MM.1S (cell line): ENCODE measurements at regions not wholly inside any gene's neighbourhood (a gene's known extent, or its start where the extent isn't known, plus 50 kb on each side); places are given as distances from the start of the nearest gene placed in this dataset.

ENCODE experiments used
- DNase-seq: peaks from one replicate; pipeline ENCODE4 v3.0.0-alpha.2; 2015
- H2AFZ ChIP-seq: fragments of 300-600 bp; sonication (generic); 2 replicates; pipeline ENCODE4 v1.6.0; 2016; ENCODE audit warnings: antibody characterized with exemption, low read length
- H3F3A ChIP-seq: fragments of 300-600 bp; sonication (generic); 2 replicates; pipeline ENCODE4 v1.6.1; 2016; ENCODE audit warnings: mild to moderate bottlenecking, antibody characterized with exemption, low read length, moderate library complexity, mixed read lengths; ENCODE audit not compliant: insufficient read depth
- H3K27ac ChIP-seq: fragments of 300-600 bp; sonication (generic); 2 replicates; pipeline ENCODE4 v1.5.1; 2016; ENCODE audit warnings: mild to moderate bottlenecking, low read length
- H3K27me3 ChIP-seq: fragments of 300-600 bp; sonication (generic); replicated peaks from 2 replicates; pipeline ENCODE4 v1.6.0; 2016; ENCODE audit warnings: low read length; ENCODE audit not compliant: insufficient read depth
- H3K36me3 ChIP-seq: fragments of 300-600 bp; sonication (generic); replicated peaks from 2 replicates; pipeline ENCODE4 v1.6.1; 2016; ENCODE audit warnings: mild to moderate bottlenecking, low read length, mixed read lengths; ENCODE audit not compliant: insufficient read depth
- H3K4me1 ChIP-seq: fragments of 300-600 bp; sonication (generic); 2 replicates; pipeline ENCODE4 v1.6.1; 2016; ENCODE audit warnings: low read length, mixed read lengths
- H3K4me2 ChIP-seq: fragments of 300-600 bp; sonication (generic); 2 replicates; pipeline ENCODE4 v1.6.0; 2016; ENCODE audit warnings: low read depth, low read length
- H3K4me3 ChIP-seq: fragments of 300-600 bp; sonication (generic); 2 replicates; pipeline ENCODE4 v1.5.1; 2016; ENCODE audit warnings: low read length, mixed read lengths
- H3K79me2 ChIP-seq: fragments of 300-600 bp; sonication (generic); 2 replicates; pipeline ENCODE4 v1.6.1; 2016; ENCODE audit warnings: mixed run types, low read length, mixed read lengths
- H3K9ac ChIP-seq: fragments of 300-600 bp; sonication (generic); 2 replicates; pipeline ENCODE4 v1.6.1; 2016; ENCODE audit warnings: low read length, mixed read lengths
- H3K9me2 ChIP-seq: fragments of 300-600 bp; sonication (generic); replicated peaks from 2 replicates; pipeline ENCODE4 v1.6.1; 2016; ENCODE audit warnings: mild to moderate bottlenecking, low read length, mixed read lengths; ENCODE audit not compliant: insufficient read depth
- H3K9me3 ChIP-seq: fragments of 300-600 bp; sonication (generic); replicated peaks from 2 replicates; pipeline ENCODE4 v1.6.1; 2016; ENCODE audit warnings: mild to moderate bottlenecking, low read length, mixed read lengths; ENCODE audit not compliant: insufficient read depth
- H4K20me1 ChIP-seq: fragments of 300-600 bp; sonication (generic); 2 replicates; pipeline ENCODE4 v1.6.1; 2016; ENCODE audit warnings: mild to moderate bottlenecking, low read length, moderate library complexity, mixed read lengths; ENCODE audit not compliant: insufficient read depth
- CTCF ChIP-seq: fragments of 300-600 bp; sonication (generic); IDR thresholded peaks from 2 replicates; pipeline ENCODE4 v1.5.1; 2016; ENCODE audit warnings: antibody characterized with exemption, low read length, mixed read lengths
- EZH2 ChIP-seq: fragments of 300-600 bp; sonication (generic); optimal IDR thresholded peaks from 2 replicates; pipeline ENCODE3; 2017; ENCODE audit warnings: low read depth, mild to moderate bottlenecking, antibody characterized with exemption, low read length, mixed read lengths
- EZH2phosphoT487 ChIP-seq: fragments of 300-600 bp; sonication (generic); IDR thresholded peaks from 2 replicates; pipeline ENCODE4 v1.6.1; 2018; ENCODE audit warnings: antibody characterized with exemption, low read length

DNA sequence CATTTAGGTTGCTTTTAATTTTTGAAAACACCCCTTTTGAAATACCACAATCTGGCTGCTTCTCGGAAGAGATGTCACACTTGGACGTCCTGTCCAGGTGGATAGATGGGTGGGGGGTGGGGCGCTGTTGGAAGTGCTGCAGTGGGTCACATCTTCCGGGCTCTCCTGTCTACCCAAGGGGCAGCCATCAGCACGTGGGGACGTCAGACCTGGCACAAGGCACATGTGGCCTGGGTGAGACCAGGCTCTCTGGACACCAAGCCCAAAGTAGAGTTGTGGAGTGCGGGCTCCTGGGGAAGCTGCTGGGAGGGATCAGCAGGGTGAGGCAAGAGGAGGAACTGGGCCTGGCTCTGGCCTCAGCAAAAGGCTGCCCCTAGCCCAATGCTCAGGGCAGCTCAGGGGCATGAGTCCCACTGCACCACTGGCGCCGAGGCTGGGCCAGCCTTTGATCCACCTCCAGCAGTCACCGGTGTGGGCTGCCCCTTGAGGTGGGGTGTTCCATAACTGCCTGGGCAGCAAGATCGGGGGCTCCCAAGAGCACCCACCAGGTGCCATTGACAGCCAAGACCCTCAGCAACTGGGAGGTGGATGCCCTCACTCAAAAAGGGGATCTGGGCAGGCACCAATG is 68.6 kb upstream of the CCND1 start:
- no peaks in the 10 kb centered on the region for H4K20me1 ChIP-seq
- no peaks in the 10 kb centered on the region for H3K9me3 ChIP-seq
- no peaks in the 10 kb centered on the region for H3K79me2 ChIP-seq
- H3K36me3 ChIP-seq, result no peaks in the 10 kb centered on the region
- no peak for TF ChIP-seq CTCF
- no peak for TF ChIP-seq EZH2phosphoT487
- TF ChIP-seq EZH2, result no peak
- no peak overlapping the region for H3K9ac ChIP-seq
- DNase-seq, result no peak
- H3K4me3 ChIP-seq, result no peak overlapping the region
- no peaks in the 10 kb centered on the region for H3K27me3 ChIP-seq
- peaks cover 2% of the 10 kb centered on the region for H3K4me1 ChIP-seq
- peaks cover 1% of the 10 kb centered on the region for H3F3A ChIP-seq
- no peak overlapping the region for H2AFZ ChIP-seq
- H3K9me2 ChIP-seq, result no peaks in the 10 kb centered on the region
- H3K4me2 ChIP-seq, result no peak overlapping the region
- no peak overlapping the region for H3K27ac ChIP-seq

- peaks cover 7% of the 10 kb centered on the region for H3K4me1 ChIP-seq
- peaks cover 6% of the 10 kb centered on the region for H3F3A ChIP-seq
- no peak overlapping the region for H3K27ac ChIP-seq
- no peaks in the 10 kb centered on the region for H3K27me3 ChIP-seq
- no peaks in the 10 kb centered on the region for H3K79me2 ChIP-seq
- no peak overlapping the region for H3K4me3 ChIP-seq
- no peaks in the 10 kb centered on the region for H3K9me3 ChIP-seq
- H3K9ac ChIP-seq, result no peak overlapping the region
- DNase-seq, result no peak
- H3K9me2 ChIP-seq, result no peaks in the 10 kb centered on the region
- no peaks in the 10 kb centered on the region for H4K20me1 ChIP-seq
- no peak for TF ChIP-seq EZH2
- TF ChIP-seq EZH2phosphoT487, result no peak
- no peak for TF ChIP-seq CTCF
- no peak overlapping the region for H3K4me2 ChIP-seq
- H2AFZ ChIP-seq, result no peak overlapping the region
- H3K36me3 ChIP-seq, result no peaks in the 10 kb centered on the region
Observed at GRCh38 chr11:69572861-69573260, 68.1 kb upstream of the CCND1 start.

DNA sequence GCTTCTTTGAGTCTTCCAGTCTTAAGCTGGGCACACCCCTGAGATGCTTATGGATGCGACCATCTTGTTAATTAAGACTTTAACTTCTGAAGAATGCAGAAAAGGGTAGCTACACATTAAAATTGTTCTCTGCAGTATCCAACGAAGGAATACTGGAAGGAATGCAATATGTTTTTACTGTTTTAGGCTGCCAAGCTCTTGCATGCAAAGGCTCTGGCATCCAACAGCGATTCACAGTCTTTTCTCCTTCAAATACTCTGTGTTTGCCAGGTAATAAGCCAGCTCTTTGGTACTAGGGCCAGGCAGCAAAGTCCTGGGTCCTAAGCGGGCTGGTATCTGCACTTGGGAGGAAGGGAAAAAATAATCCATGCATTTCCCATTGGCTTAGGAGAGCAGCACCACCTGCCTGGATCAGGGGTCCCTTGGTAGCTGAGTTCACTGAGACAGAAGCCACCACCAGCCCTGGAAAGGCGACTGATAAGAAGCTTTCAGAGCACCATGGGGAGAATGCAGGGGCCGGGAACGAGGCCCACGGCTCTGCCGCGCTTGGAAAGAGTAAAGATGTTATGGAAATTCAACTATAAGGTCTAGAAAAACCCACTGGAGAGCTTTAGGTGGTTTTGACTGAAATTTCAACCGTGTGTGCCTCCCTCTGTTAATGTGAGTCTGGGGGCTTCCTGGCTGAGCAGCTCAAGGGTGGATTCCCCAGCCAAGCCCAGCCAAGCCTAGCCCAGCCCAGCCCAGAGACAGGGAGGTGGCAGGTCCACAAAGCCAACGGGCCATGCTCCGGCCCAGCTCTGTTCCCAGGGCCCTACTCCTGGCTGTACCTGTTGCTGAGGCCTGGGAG is 67.0 kb upstream of the CCND1 start:
- Histone ChIP-seq H2AFZ (no peak overlapping the region), H3F3A (peaks cover 16% of the 10 kb centered on the region), H3K4me1 (peaks cover 14% of the 10 kb centered on the region), H3K27me3 (no peaks in the 10 kb centered on the region), H3K9ac (no peak overlapping the region), H3K79me2 (no peaks in the 10 kb centered on the region), H3K9me3 (no peaks in the 10 kb centered on the region), H4K20me1 (no peaks in the 10 kb centered on the region), H3K27ac (no peak overlapping the region), H3K36me3 (no peaks in the 10 kb centered on the region), H3K4me3 (no peak overlapping the region), H3K4me2 (no peak overlapping the region), H3K9me2 (no peaks in the 10 kb centered on the region)
- DNase-seq, result no peak
- no peak for TF ChIP-seq EZH2
- no peak for TF ChIP-seq CTCF
- no peak for TF ChIP-seq EZH2phosphoT487
